B cell (primary cell): ENCODE measurements at regions not wholly inside any gene's neighbourhood (a gene's known extent, or its start where the extent isn't known, plus 50 kb on each side); places are given as distances from the start of the nearest gene placed in this dataset.

Experiments
- EZH2 ChIP-seq: IDR thresholded peaks from 2 replicates; pipeline ENCODE4 v1.6.1; 2012; ENCODE audit warnings: borderline replicate concordance, low read depth, mild to moderate bottlenecking, moderate library complexity, low read length; ENCODE audit not compliant: insufficient read depth, poor library complexity, severe bottlenecking
- TF ChIP-seq, protein P1 (sequence below): fragments of 200-600 bp; IDR thresholded peaks from one replicate; pipeline ENCODE4 v1.8.0; 2022; ENCODE audit warnings: antibody characterized with exemption, mild to moderate bottlenecking

DNA sequence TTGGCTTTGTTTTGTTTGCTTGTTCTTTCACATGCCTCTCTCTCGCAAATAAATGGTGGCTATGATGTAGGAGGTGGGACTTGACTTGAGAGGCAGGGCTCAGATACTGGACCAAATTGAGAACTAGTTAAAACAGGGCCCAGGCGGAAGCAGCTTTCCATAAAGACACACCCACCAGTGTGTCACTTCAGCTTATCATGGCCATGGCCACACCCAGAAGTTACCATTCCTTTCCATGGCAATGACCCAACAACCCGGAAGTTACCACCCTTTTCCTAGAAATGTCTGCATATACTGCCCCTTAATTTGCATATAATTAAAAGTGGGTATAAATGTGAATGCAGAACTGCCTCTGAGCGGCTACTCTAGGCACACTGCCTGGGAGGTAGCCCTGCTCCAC is 62.6 kb upstream of the CNTN4 start:
- TF ChIP-seq, protein P1, sequence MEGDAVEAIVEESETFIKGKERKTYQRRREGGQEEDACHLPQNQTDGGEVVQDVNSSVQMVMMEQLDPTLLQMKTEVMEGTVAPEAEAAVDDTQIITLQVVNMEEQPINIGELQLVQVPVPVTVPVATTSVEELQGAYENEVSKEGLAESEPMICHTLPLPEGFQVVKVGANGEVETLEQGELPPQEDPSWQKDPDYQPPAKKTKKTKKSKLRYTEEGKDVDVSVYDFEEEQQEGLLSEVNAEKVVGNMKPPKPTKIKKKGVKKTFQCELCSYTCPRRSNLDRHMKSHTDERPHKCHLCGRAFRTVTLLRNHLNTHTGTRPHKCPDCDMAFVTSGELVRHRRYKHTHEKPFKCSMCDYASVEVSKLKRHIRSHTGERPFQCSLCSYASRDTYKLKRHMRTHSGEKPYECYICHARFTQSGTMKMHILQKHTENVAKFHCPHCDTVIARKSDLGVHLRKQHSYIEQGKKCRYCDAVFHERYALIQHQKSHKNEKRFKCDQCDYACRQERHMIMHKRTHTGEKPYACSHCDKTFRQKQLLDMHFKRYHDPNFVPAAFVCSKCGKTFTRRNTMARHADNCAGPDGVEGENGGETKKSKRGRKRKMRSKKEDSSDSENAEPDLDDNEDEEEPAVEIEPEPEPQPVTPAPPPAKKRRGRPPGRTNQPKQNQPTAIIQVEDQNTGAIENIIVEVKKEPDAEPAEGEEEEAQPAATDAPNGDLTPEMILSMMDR = no peak
- no peak for TF ChIP-seq EZH2
